IMR-90 (cell line): ENCODE measurements at regions not wholly inside any gene's neighbourhood (a gene's known extent, or its start where the extent isn't known, plus 50 kb on each side); places are given as distances from the start of the nearest gene placed in this dataset.

Experiments used
- ATAC-seq: fragments of 200-7000 bp; cut with Tn5 transposase; 2 replicates; pipeline ENCODE4 v1.9.1; 2020; ENCODE audit warnings: low read depth, mild to moderate bottlenecking, moderate library complexity
- BruUV-seq: library from RNA; stranded (reverse); fragments of 400-500 nt; replicated peaks from 2 replicates; lab custom pipeline; 2021; lab: Mats Ljungman, UMichigan
- CTCF ChIA-PET: fragments of 300-600 bp; formaldehyde crosslinking; extraction: SDS; loops from one replicate; lab custom pipeline; 2021; ENCODE audit warnings: antibody characterized with exemption; lab: Yijun Ruan, JAX
- POLR2A ChIA-PET: fragments of 300-600 bp; sonication (Branson Sonifier 250); formaldehyde crosslinking; loops from one replicate; lab custom pipeline; 2022; ENCODE audit warnings: antibody characterized with exemption; ENCODE audit not compliant: unreplicated experiment; lab: Charles Lee
- DNase-seq: peaks from one replicate; pipeline ENCODE4 v3.0.0; 2013
- H2AFZ ChIP-seq: replicated peaks from 2 replicates; pipeline ENCODE3; 2013; ENCODE audit warnings: low read length, mild to moderate bottlenecking; ENCODE audit not compliant: poor library complexity
- H2AK5ac ChIP-seq: 2 replicates; pipeline ENCODE4 v1.6.1; 2013; ENCODE audit warnings: low read depth, low read length, inconsistent platforms
- H2AK9ac ChIP-seq: replicated peaks from 2 replicates; pipeline ENCODE3; 2013; ENCODE audit warnings: mild to moderate bottlenecking, low read depth, low read length, moderate library complexity; ENCODE audit not compliant: poor library complexity
- H2BK120ac ChIP-seq: 2 replicates; pipeline ENCODE4 v1.6.1; 2013; ENCODE audit warnings: low read depth, low read length, inconsistent platforms
- H2BK15ac ChIP-seq: 3 replicates; pipeline ENCODE4 v1.6.1; 2013; ENCODE audit warnings: low read depth, low read length, inconsistent platforms
- H2BK20ac ChIP-seq: 2 replicates; pipeline ENCODE4 v1.6.1; 2013; ENCODE audit warnings: low read depth, mild to moderate bottlenecking, inconsistent platforms, low read length, moderate library complexity
- H2BK5ac ChIP-seq: 2 replicates; pipeline ENCODE4 v1.6.1; 2013; ENCODE audit warnings: mild to moderate bottlenecking, low read depth, low read length, inconsistent platforms; ENCODE audit not compliant: poor library complexity, severe bottlenecking
- H3K14ac ChIP-seq: replicated peaks from 2 replicates; pipeline ENCODE4 v1.6.1; 2013; ENCODE audit warnings: low read depth, low read length, inconsistent platforms
- H3K18ac ChIP-seq: 2 replicates; pipeline ENCODE4 v1.6.1; 2013; ENCODE audit warnings: low read depth, low read length, control low read depth
- H3K23ac ChIP-seq: 2 replicates; pipeline ENCODE4 v1.6.1; 2013; ENCODE audit warnings: low read depth, low read length, inconsistent platforms
- H3K27ac ChIP-seq: 2 replicates; pipeline ENCODE4 v1.5.1; 2013; ENCODE audit warnings: mild to moderate bottlenecking, control low read depth, low read length; ENCODE audit not compliant: insufficient read depth
- H3K27me3 ChIP-seq: 2 replicates; pipeline ENCODE4 v1.6.1; 2013; ENCODE audit warnings: low read length; ENCODE audit not compliant: control insufficient read depth, insufficient read depth
- H3K36me3 ChIP-seq: 2 replicates; pipeline ENCODE4 v1.6.1; 2013; ENCODE audit warnings: low read length, mixed read lengths; ENCODE audit not compliant: control insufficient read depth, insufficient read depth
- H3K4ac ChIP-seq: 2 replicates; pipeline ENCODE4 v1.6.1; 2013; ENCODE audit warnings: low read depth, low read length, inconsistent platforms
- H3K4me1 ChIP-seq: 2 replicates; pipeline ENCODE4 v1.6.1; 2013; ENCODE audit warnings: low read length, mixed read lengths; ENCODE audit not compliant: control insufficient read depth, insufficient read depth
- H3K4me2 ChIP-seq: 2 replicates; pipeline ENCODE4 v1.6.1; 2013; ENCODE audit warnings: low read depth, mild to moderate bottlenecking, control low read depth, low read length, moderate library complexity
- H3K4me3 ChIP-seq: 2 replicates; pipeline ENCODE4 v1.5.1; 2013; ENCODE audit warnings: low read depth, mild to moderate bottlenecking, control low read depth, low read length, moderate library complexity; ENCODE audit not compliant: insufficient read depth
- H3K56ac ChIP-seq: 2 replicates; pipeline ENCODE4 v1.6.1; 2013; ENCODE audit warnings: low read length, inconsistent platforms; ENCODE audit not compliant: insufficient read depth; ENCODE audit errors: extremely low read depth
- H3K79me1 ChIP-seq, 2 experiments: 2 replicates each; pipeline ENCODE4 v1.6.1; 2013; ENCODE audit warnings: low read length in 2 of 2, inconsistent platforms in 1 of 2, low read depth in 1 of 2
- H3K9ac ChIP-seq: 2 replicates; pipeline ENCODE4 v1.6.1; 2013; ENCODE audit warnings: low read depth, low read length, control low read depth
- H3K9me1 ChIP-seq: 2 replicates; pipeline ENCODE4 v1.6.1; 2013; ENCODE audit warnings: low read length, inconsistent platforms; ENCODE audit not compliant: insufficient read depth
- H3K9me3 ChIP-seq: 2 replicates; pipeline ENCODE4 v1.6.1; 2013; ENCODE audit warnings: low read length; ENCODE audit not compliant: control insufficient read depth, insufficient read depth
- H4K20me1 ChIP-seq: 2 replicates; pipeline ENCODE4 v1.6.1; 2013; ENCODE audit warnings: low read length, inconsistent platforms; ENCODE audit not compliant: insufficient read depth
- H4K5ac ChIP-seq: 2 replicates; pipeline ENCODE4 v1.6.1; 2013; ENCODE audit warnings: mild to moderate bottlenecking, low read depth, low read length, control low read depth
- H4K8ac ChIP-seq, 2 experiments: 2 replicates each; pipeline ENCODE4 v1.6.1; 2013; ENCODE audit warnings: low read depth in 2 of 2, low read length in 2 of 2, control low read depth in 1 of 2, inconsistent platforms in 1 of 2
- H4K91ac ChIP-seq: 2 replicates; pipeline ENCODE4 v1.6.1; 2013; ENCODE audit warnings: low read depth, low read length, inconsistent platforms; ENCODE audit not compliant: insufficient read depth
- CTCF ChIP-seq: conservative IDR thresholded peaks from 2 replicates; pipeline ENCODE4 v1.5.1; 2012; ENCODE audit warnings: mild to moderate bottlenecking, low read depth, low read length, improper control_type of control experiment
- NFE2L2 ChIP-seq: fragments of 150-350 bp; IDR thresholded peaks from 2 replicates; pipeline ENCODE4 v1.6.1; 2016; ENCODE audit warnings: low read depth, mild to moderate bottlenecking, low read length
- RAD21 ChIP-seq: IDR thresholded peaks from 2 replicates; pipeline ENCODE4 v1.6.1; 2012; ENCODE audit warnings: low read length, improper control_type of control experiment
- SMC3 ChIP-seq: fragments of 150-350 bp; IDR thresholded peaks from 2 replicates; pipeline ENCODE4 v1.6.1; 2016; ENCODE audit warnings: low read depth, mild to moderate bottlenecking, antibody characterized with exemption, low read length, moderate library complexity
- USF2 ChIP-seq: fragments of 150-350 bp; IDR thresholded peaks from 2 replicates; pipeline ENCODE4 v1.6.1; 2017; ENCODE audit warnings: mild to moderate bottlenecking, antibody characterized with exemption, low read length, low read depth
- WGBS, 2 experiments: methylation state at CpG; one replicate each; pipeline versions ENCODE4 v1.1.5 to v1.1.7; 2013; ENCODE audit warnings: missing lambda C conversion rate in 2 of 2; ENCODE audit not compliant: insufficient read length in 1 of 2; ENCODE audit errors: extremely low coverage in 2 of 2; 5-methylcytosine and 5-hydroxymethylcytosine counted together
- dilution Hi-C: fragments of 300-500 bp; cut with HindIII; formaldehyde crosslinking; loops from one replicate; pipeline ENCODE4 v1.14.3; 2018; ENCODE audit warnings: low sequenced_read_pairs; ENCODE audit not compliant: unreplicated experiment
- in situ Hi-C: fragments of 300-500 bp; cut with MboI; formaldehyde crosslinking; loops from 3 replicates; pipeline ENCODE4 v1.14.3; 2019; ENCODE audit warnings: low sequenced_read_pairs, inconsistent platforms, mixed read lengths
- intact Hi-C: fragments of 100-400 bp; cut with micrococcal nuclease; formaldehyde crosslinking; loops from 2 replicates; pipeline ENCODE4 v1.10.0; 2022

GRCh38 chr2:160635488-160635887 is 141.9 kb upstream of the RBMS1 start:
- H3K23ac ChIP-seq: no peak overlapping the region
- H4K8ac ChIP-seq: peak overlapping the region in 1 of 2 experiments; percentile 73; a peak in 1 of 4 replicates
- H4K20me1 ChIP-seq: no peaks in the 10 kb centered on the region
- H2BK15ac ChIP-seq: peak overlapping the region; percentile 56; the same call in 1 of the 3 replicates
- no peak overlapping the region for H4K91ac ChIP-seq
- H3K14ac ChIP-seq: 0 out of 2 replicates have a peak overlapping the region, but pooled peaks have one; percentile 12
- H3K4me2 ChIP-seq: peak overlapping the region; percentile 44
- no TSS peak for BruUV-seq
- H3K9me3 ChIP-seq: peaks cover 6% of the 10 kb centered on the region
- CTCF ChIA-PET: no interaction called here
- TF ChIP-seq SMC3 (peak; percentile 12; the same call in 1 of the 2 replicates), NFE2L2 (no peak), USF2 (no peak), RAD21 (no peak), CTCF (no peak)
- ATAC-seq: peak; percentile 35; the same call in 1 of the 2 replicates
- no peak overlapping the region for H2AK9ac ChIP-seq
- H4K5ac ChIP-seq: no peak overlapping the region
- H2BK5ac ChIP-seq: no peak overlapping the region
- no peaks in the 10 kb centered on the region for H3K9me1 ChIP-seq
- H2BK20ac ChIP-seq: no peak overlapping the region
- in situ Hi-C loops: no loop called here
- intact Hi-C loops: no loop called here
- POLR2A ChIA-PET: no interaction called here
- H3K4me1 ChIP-seq: peaks cover 8% of the 10 kb centered on the region
- H3K56ac ChIP-seq: no peak overlapping the region
- H3K18ac ChIP-seq: peak overlapping the region; percentile 27
- no peak overlapping the region for H2BK120ac ChIP-seq
- H3K4ac ChIP-seq: no peak overlapping the region
- no peaks in the 10 kb centered on the region for H3K27me3 ChIP-seq
- H3K36me3 ChIP-seq: no peaks in the 10 kb centered on the region
- H2AK5ac ChIP-seq: no peak overlapping the region
- dilution Hi-C loops: no loop called here
- peak overlapping the region; percentile 75 for H2AFZ ChIP-seq
- H3K9ac ChIP-seq: no peak overlapping the region
- no peak overlapping the region for H3K27ac ChIP-seq
- no peak overlapping the region for H3K4me3 ChIP-seq
- no peaks in the 10 kb centered on the region for H3K79me1 ChIP-seq
- no CpG with 5 or more reads among the region's 2 CpGs for WGBS, 2 experiments
- DNase-seq: peak; percentile 65
